CD4-positive, alpha-beta T cell (primary cell): ENCODE measurements at regions not wholly inside any gene's neighbourhood (a gene's known extent, or its start where the extent isn't known, plus 50 kb on each side); places are given as distances from the start of the nearest gene placed in this dataset.

ENCODE experiments used
- ATAC-seq: fragments of 200-7000 bp; cut with Tn5 transposase; one replicate; pipeline ENCODE4 v1.10.0; 2022; ENCODE audit warnings: mild to moderate bottlenecking; ENCODE audit not compliant: poor library complexity
- CTCF ChIA-PET: fragments of 350-600 bp; sonication (Branson Sonifier 250); formaldehyde crosslinking; loops from one replicate; lab custom pipeline; 2021; ENCODE audit warnings: antibody characterized with exemption, inconsistent platforms; lab: Charles Lee
- POLR2A ChIA-PET: fragments of 350-600 bp; sonication (Branson Sonifier 250); formaldehyde crosslinking; loops from one replicate; lab custom pipeline; 2021; ENCODE audit warnings: antibody characterized with exemption, inconsistent platforms; lab: Charles Lee
- DNase-seq, 14 experiments: peaks; one replicate each; pipeline ENCODE4 v3.0.0-alpha.2; 2013 to 2020; ENCODE audit warnings: mixed read lengths in 2 of 14
- H3K27ac ChIP-seq, 2 donors: one replicate each; pipeline versions ENCODE4 v1.5.1 to v1.7.0; 2013; ENCODE audit warnings: low read length in 2 of 2, low read depth in 1 of 2, mild to moderate bottlenecking in 1 of 2
- H3K27me3 ChIP-seq, 2 experiments: 1 replicate in 1 of 2; 2 replicates in 1 of 2; pipeline versions ENCODE4 v1.6.1 to v1.7.0; 2013; ENCODE audit warnings: low read length in 2 of 2, control low read depth in 1 of 2, mild to moderate bottlenecking in 1 of 2, moderate library complexity in 1 of 2; ENCODE audit not compliant: insufficient read depth in 2 of 2, control insufficient read depth in 1 of 2
- H3K36me3 ChIP-seq: one replicate; pipeline ENCODE4 v1.6.1; 2013; ENCODE audit warnings: low read length, control low read depth; ENCODE audit not compliant: insufficient read depth
- H3K4me1 ChIP-seq: one replicate; pipeline ENCODE4 v1.6.1; 2013; ENCODE audit warnings: low read length, control low read depth; ENCODE audit not compliant: insufficient read depth
- H3K4me3 ChIP-seq: one replicate; pipeline ENCODE4 v1.5.1; 2013; ENCODE audit warnings: mild to moderate bottlenecking, low read length, moderate library complexity
- H3K9me3 ChIP-seq, 2 experiments: 1 replicate in 1 of 2; 2 replicates in 1 of 2; pipeline versions ENCODE4 v1.6.1 to v1.7.0; 2013; ENCODE audit warnings: low read length in 2 of 2, mild to moderate bottlenecking in 2 of 2, control low read depth in 1 of 2, moderate library complexity in 1 of 2; ENCODE audit not compliant: control insufficient read depth in 1 of 2, insufficient read depth in 1 of 2
- H3K27ac Mint-ChIP-seq: one replicate; pipeline ENCODE4 v1.8.0; 2020; ENCODE audit warnings: mixed read lengths
- H3K27me3 Mint-ChIP-seq: one replicate; pipeline ENCODE4 v1.8.0; 2021; ENCODE audit warnings: mixed read lengths
- H3K36me3 Mint-ChIP-seq: one replicate; pipeline ENCODE4 v1.8.0; 2021; ENCODE audit warnings: low read depth, mixed read lengths
- H3K4me1 Mint-ChIP-seq: one replicate; pipeline ENCODE4 v1.8.0; 2021; ENCODE audit warnings: low read depth, mixed read lengths
- H3K4me3 Mint-ChIP-seq: one replicate; pipeline ENCODE4 v1.8.0; 2020; ENCODE audit warnings: mild to moderate bottlenecking, mixed read lengths
- H3K9me3 Mint-ChIP-seq: one replicate; pipeline ENCODE4 v1.8.0; 2020; ENCODE audit warnings: mixed read lengths
- intact Hi-C, 2 experiments: fragments of 100-400 bp; cut with DNase I in 1 of 2; cut with micrococcal nuclease in 1 of 2; formaldehyde crosslinking; loops; one replicate each; pipeline versions ENCODE4 v1.15.1 to v1.9.0; 2023 to 2025; cut with DNase I, micrococcal nuclease
- TF ChIP-seq, protein P1 (sequence below): fragments of 200-600 bp; IDR thresholded peaks from one replicate; pipeline ENCODE4 v1.8.0; 2022; ENCODE audit warnings: antibody characterized with exemption, mild to moderate bottlenecking

GRCh38 chr5:35383041-35383440 lies 152.8 kb upstream of the PRLR start:
- no peak overlapping the region for H3K4me3 Mint-ChIP-seq
- ChIA-PET POLR2A (no interaction called here), CTCF (no interaction called here)
- H3K27me3 ChIP-seq, result peaks cover 8 to 9% of the 10 kb centered on the region in 2 experiments
- H3K9me3 Mint-ChIP-seq, result no peaks in the 10 kb centered on the region
- DNase-seq, result no peak
- no peak overlapping the region for H3K27ac ChIP-seq
- no peaks in the 10 kb centered on the region for H3K4me1 ChIP-seq
- no peaks in the 10 kb centered on the region for H3K36me3 Mint-ChIP-seq
- intact Hi-C loops, result no loop called here
- H3K27ac Mint-ChIP-seq, result no peak overlapping the region
- H3K4me1 Mint-ChIP-seq, result no peaks in the 10 kb centered on the region
- H3K9me3 ChIP-seq, result peaks cover 0 to 12% of the 10 kb centered on the region in 2 experiments
- TF ChIP-seq, protein P1, sequence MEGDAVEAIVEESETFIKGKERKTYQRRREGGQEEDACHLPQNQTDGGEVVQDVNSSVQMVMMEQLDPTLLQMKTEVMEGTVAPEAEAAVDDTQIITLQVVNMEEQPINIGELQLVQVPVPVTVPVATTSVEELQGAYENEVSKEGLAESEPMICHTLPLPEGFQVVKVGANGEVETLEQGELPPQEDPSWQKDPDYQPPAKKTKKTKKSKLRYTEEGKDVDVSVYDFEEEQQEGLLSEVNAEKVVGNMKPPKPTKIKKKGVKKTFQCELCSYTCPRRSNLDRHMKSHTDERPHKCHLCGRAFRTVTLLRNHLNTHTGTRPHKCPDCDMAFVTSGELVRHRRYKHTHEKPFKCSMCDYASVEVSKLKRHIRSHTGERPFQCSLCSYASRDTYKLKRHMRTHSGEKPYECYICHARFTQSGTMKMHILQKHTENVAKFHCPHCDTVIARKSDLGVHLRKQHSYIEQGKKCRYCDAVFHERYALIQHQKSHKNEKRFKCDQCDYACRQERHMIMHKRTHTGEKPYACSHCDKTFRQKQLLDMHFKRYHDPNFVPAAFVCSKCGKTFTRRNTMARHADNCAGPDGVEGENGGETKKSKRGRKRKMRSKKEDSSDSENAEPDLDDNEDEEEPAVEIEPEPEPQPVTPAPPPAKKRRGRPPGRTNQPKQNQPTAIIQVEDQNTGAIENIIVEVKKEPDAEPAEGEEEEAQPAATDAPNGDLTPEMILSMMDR, result no peak
- ATAC-seq, result no peak
- H3K4me3 ChIP-seq, result no peak overlapping the region
- H3K36me3 ChIP-seq, result no peaks in the 10 kb centered on the region
- H3K27me3 Mint-ChIP-seq, result peaks cover 17% of the 10 kb centered on the region

DNA sequence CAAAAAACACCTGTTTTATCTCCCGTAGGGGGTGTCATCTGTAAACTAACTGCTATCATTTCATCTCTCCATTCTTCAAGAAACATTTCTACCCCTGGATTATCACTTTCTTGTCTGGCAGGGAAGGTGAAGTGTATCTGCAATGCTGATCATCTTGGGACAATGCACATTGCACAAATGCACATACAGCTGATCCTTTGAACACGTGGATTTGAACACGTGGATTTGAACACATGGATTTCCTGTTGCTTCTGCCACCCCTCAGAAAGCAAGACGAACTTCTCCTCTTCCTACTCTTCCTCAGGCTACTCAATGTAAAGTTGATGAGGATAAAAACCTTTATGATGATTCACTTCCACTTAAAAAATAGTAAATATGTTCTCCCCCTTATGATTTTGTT lies 147.4 kb upstream of the PRLR start:
- Mint-ChIP-seq H3K9me3 (no peaks in the 10 kb centered on the region), H3K36me3 (no peaks in the 10 kb centered on the region), H3K27me3 (peaks cover 13% of the 10 kb centered on the region), H3K4me3 (no peak overlapping the region), H3K4me1 (no peaks in the 10 kb centered on the region), H3K27ac (no peak overlapping the region)
- CTCF ChIA-PET, result interaction anchor here (1.2 kb wide), 1 partner anchor 9 kb away, joined by 3 read pairs; no protein-coding TSS in a partner anchor
- TF ChIP-seq, protein P1, result no peak
- intact Hi-C loops, result no loop called here
- no peak overlapping the region for H3K4me3 ChIP-seq
- H3K36me3 ChIP-seq, result no peaks in the 10 kb centered on the region
- no peak overlapping the region for H3K27ac ChIP-seq
- ATAC-seq (no peak), DNase-seq (no peak)
- POLR2A ChIA-PET, result no interaction called here
- no peaks in the 10 kb centered on the region for H3K4me1 ChIP-seq
- H3K27me3 ChIP-seq, result peaks cover 0 to 4% of the 10 kb centered on the region in 2 experiments
- H3K9me3 ChIP-seq, result no peaks in the 10 kb centered on the region

DNA sequence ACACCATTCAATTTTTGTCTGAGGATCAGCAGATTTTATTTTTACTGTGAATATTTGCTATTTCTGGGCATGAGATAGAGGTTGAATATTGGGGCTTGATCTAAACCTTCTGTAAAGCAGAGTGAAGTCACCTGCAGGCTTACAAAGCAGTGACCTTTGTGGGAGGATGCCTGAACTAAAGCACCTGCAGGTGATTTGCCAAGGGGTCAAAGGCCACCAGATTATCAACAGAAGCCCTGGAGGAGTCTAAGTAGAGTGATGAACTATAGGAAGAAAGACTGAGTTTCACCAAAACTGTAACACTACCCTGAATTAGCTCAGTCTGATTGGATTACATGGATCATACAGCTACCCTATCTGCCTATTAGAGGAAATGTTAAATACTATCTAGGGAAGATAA lies 144.3 kb upstream of the PRLR start:
- H3K27ac ChIP-seq, result no peak overlapping the region
- CTCF ChIA-PET, result no interaction called here
- TF ChIP-seq, protein P1, result no peak
- DNase-seq, result no peak
- H3K36me3 ChIP-seq, result no peaks in the 10 kb centered on the region
- intact Hi-C loops, result no loop called here
- peaks cover 19% of the 10 kb centered on the region for H3K27me3 Mint-ChIP-seq
- H3K9me3 ChIP-seq, result no peaks in the 10 kb centered on the region
- H3K27me3 ChIP-seq, result no peaks in the 10 kb centered on the region
- H3K4me3 ChIP-seq, result no peak overlapping the region
- ATAC-seq, result no peak
- no peaks in the 10 kb centered on the region for H3K4me1 ChIP-seq
- H3K27ac Mint-ChIP-seq, result no peak overlapping the region
- H3K9me3 Mint-ChIP-seq, result no peaks in the 10 kb centered on the region
- POLR2A ChIA-PET, result no interaction called here
- H3K36me3 Mint-ChIP-seq, result no peaks in the 10 kb centered on the region
- H3K4me1 Mint-ChIP-seq, result no peaks in the 10 kb centered on the region
- H3K4me3 Mint-ChIP-seq, result no peak overlapping the region
